Activated CD4-positive, alpha-beta T cell treated with anti-CD3 and anti-CD28 coated beads, Interleukin-2, amount 50 U/mL, for 1 hour (primary cell): ENCODE measurements at regions not wholly inside any gene's neighbourhood (a gene's known extent, or its start where the extent isn't known, plus 50 kb on each side); places are given as distances from the start of the nearest gene placed in this dataset.
"Not testable (repeated sequence)": the region's sequence is repeated elsewhere in the genome, so short reads cannot be mapped to it uniquely, and the experiment has no call there.

ENCODE experiments used
- DNase-seq: peaks from one replicate; pipeline ENCODE4 v3.0.0-alpha.2; 2020

GRCh38 chr5:4022056-4022670, 426.5 kb downstream of the IRX1 start:
- DNase-seq = no peak

- DNase-seq = no peak
Observed at GRCh38 chr5:4023091-4023752, 427.6 kb downstream of the IRX1 start.

GRCh38 chr5:4023753-4024335, 428.2 kb downstream of the IRX1 start:
- no peak for DNase-seq

- no peak for DNase-seq
Observed at GRCh38 chr5:4027088-4027734, 431.6 kb downstream of the IRX1 start.

- no peak for DNase-seq
Observed at GRCh38 chr5:4028384-4028783, 432.8 kb downstream of the IRX1 start.

GRCh38 chr5:4033546-4033945, 437.9 kb downstream of the IRX1 start:
- not testable (repeated sequence) for DNase-seq

- no peak for DNase-seq
Observed at GRCh38 chr5:4036861-4037260, 441.2 kb downstream of the IRX1 start.

- DNase-seq = no peak
Observed at GRCh38 chr5:4038994-4039393, 443.4 kb downstream of the IRX1 start.

GRCh38 chr5:4042311-4042710, 446.7 kb downstream of the IRX1 start:
- DNase-seq = no peak

GRCh38 chr5:4043135-4043534, 447.5 kb downstream of the IRX1 start:
- no peak for DNase-seq

- no peak for DNase-seq
Observed at GRCh38 chr5:4044881-4045280, 449.2 kb downstream of the IRX1 start.

- no peak for DNase-seq
Observed at GRCh38 chr5:4048398-4048797, 452.8 kb downstream of the IRX1 start.

- DNase-seq = no peak
Observed at GRCh38 chr5:4050203-4050602, 454.6 kb downstream of the IRX1 start.

- DNase-seq = no peak
Observed at GRCh38 chr5:4053136-4053535, 457.5 kb downstream of the IRX1 start.

- DNase-seq = no peak
Observed at GRCh38 chr5:4054092-4054491, 458.5 kb downstream of the IRX1 start.

- DNase-seq = no peak
Observed at GRCh38 chr5:4058899-4059298, 463.3 kb downstream of the IRX1 start.

GRCh38 chr5:4065472-4066320, 470.1 kb downstream of the IRX1 start:
- DNase-seq = no peak

GRCh38 chr5:4068171-4068570, 472.5 kb downstream of the IRX1 start:
- DNase-seq = no peak

GRCh38 chr5:4078544-4078943, 482.9 kb downstream of the IRX1 start:
- no peak for DNase-seq

GRCh38 chr5:4079831-4080230, 484.2 kb downstream of the IRX1 start:
- DNase-seq = no peak

- no peak for DNase-seq
Observed at GRCh38 chr5:4080370-4080769, 484.7 kb downstream of the IRX1 start.

GRCh38 chr5:4081059-4081458, 485.4 kb downstream of the IRX1 start:
- no peak for DNase-seq

GRCh38 chr5:4081466-4081865, 485.8 kb downstream of the IRX1 start:
- DNase-seq = no peak
